AG09319 (cell line): ENCODE measurements at regions not wholly inside any gene's neighbourhood (a gene's known extent, or its start where the extent isn't known, plus 50 kb on each side); places are given as distances from the start of the nearest gene placed in this dataset.

Source experiments
- DNase-seq: peaks from one replicate; pipeline ENCODE4 v3.0.0-alpha.2; 2010; ENCODE audit warnings: low read depth; ENCODE audit errors: extremely low read depth
- CTCF ChIP-seq: IDR thresholded peaks from 2 replicates; pipeline ENCODE4 v1.5.1; 2011; ENCODE audit warnings: low read depth, mild to moderate bottlenecking, inconsistent platforms, low read length, moderate library complexity

GRCh38 chr14:71319666-71320065, 412.4 kb downstream of the PCNX1 start:
- no peak for TF ChIP-seq CTCF
- DNase-seq = no peak

DNA sequence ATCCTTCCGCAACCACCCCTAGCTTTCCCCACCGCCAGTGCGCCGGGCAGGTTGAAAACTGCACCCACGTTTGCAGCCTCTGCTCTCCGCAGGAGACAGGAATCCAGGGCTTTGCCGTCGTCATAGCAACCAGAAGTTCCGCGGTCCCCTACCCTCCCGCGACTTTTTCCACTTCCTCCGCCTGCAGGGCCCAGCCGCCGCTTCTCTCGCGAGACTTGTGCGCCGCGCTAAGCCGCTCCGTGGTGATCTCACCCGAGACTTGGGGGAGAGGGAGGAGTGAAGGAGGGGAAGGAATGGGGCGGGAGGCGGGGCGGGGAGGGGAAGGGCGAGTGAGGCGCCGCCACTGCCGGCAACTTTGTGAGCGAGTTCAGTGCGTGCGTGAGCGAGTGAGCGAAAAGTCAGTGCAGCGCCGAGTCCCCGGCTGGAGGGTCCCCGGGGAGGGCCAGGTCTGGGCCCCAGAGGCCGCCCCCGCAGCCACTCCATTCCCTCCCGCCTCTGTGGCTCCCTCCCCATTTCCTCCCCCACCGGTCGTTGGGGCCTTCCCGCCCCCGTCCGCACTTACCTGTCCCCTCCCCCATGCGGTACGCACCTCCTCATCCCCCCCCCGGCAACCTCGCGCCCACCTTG, 413.0 kb downstream of the PCNX1 start, which contains the start of gene SIPA1L1:
Gene SIPA1L1, plus strand, starts transcription at position 370 of the 627 bp plus-strand sequence.
- no peak for TF ChIP-seq CTCF
- DNase-seq = peak; percentile 99

GRCh38 chr14:71320734-71321573, 413.7 kb downstream of the PCNX1 start:
- no peak; the same call in 1 of the 2 replicates for TF ChIP-seq CTCF
- no peak for DNase-seq

DNA sequence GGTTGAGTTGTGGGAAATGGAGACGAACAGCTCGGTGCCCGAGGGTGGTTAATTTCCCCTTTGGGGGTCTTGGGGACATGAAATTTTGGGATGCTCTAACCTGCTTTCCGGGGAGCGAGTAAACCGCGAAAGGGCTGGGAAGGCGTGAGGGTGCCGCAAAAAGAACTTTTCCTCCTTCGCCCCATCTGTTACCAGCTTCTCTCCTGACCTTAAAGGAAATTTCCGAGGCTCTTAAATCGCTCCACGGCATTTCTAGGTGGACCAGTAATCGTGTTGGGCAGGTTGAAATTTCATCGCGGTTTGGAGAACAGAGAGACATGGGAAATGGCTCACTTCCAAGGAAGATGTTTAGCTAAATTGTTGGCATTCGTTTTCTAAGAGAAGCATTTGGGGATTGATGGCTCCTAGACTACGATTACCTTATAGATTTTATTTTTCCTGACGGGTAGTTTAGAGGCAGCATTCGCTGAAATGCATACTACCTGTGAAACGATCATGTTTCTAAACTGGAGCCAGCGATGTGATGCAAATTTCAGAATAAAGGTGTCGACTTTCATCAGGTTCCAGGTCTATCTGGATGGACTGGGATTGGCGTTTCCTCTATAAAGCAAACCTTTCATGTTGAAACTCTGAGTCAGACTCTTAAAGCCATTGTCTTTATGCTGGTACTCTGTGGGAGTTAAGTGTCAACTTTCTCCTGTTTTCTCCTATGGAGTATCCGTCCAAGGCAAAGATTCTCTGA, 414.5 kb downstream of the PCNX1 start:
- TF ChIP-seq CTCF = no peak
- no peak for DNase-seq

GRCh38 chr14:71322655-71323250, 415.5 kb downstream of the PCNX1 start:
- TF ChIP-seq CTCF = peak; percentile 80
- peak; percentile 36 for DNase-seq

- no peak for DNase-seq
- TF ChIP-seq CTCF = no peak
Measured at GRCh38 chr14:71324767-71325272, 417.6 kb downstream of the PCNX1 start.
